Upper lobe of left lung (tissue), 6 donors: ENCODE measurements at regions not wholly inside any gene's neighbourhood (a gene's known extent, or its start where the extent isn't known, plus 50 kb on each side); places are given as distances from the start of the nearest gene placed in this dataset.

Experiments used
- ATAC-seq, 2 donors: fragments of 200-7000 bp; cut with Tn5 transposase; one replicate each; pipeline ENCODE4 v1.9.1; 2022; ENCODE audit warnings: mild to moderate bottlenecking in 2 of 2, moderate library complexity in 2 of 2; ENCODE audit not compliant: low FRiP score in 2 of 2
- DNase-seq, 2 donors: peaks; one replicate each; pipeline ENCODE4 v3.0.0-alpha.2; 2019 to 2020
- H3K27ac ChIP-seq, 4 donors: fragments of 200-600 bp; sonication (generic); one replicate each; pipeline ENCODE4 v1.5.1; 2016 to 2019
- H3K27me3 ChIP-seq, 4 donors: fragments of 200-600 bp; sonication (generic); one replicate each; pipeline ENCODE4 v1.5.1; 2017 to 2019
- H3K36me3 ChIP-seq, 4 donors: fragments of 200-600 bp; sonication (generic); one replicate each; pipeline ENCODE4 v1.5.1; 2016 to 2019
- H3K4me1 ChIP-seq, 4 donors: fragments of 200-600 bp; sonication (generic); one replicate each; pipeline ENCODE4 v1.5.1; 2018 to 2019
- H3K4me3 ChIP-seq, 4 donors: fragments of 200-600 bp; sonication (generic); one replicate each; pipeline ENCODE4 v1.5.1; 2017 to 2019; ENCODE audit warnings: mild to moderate bottlenecking in 2 of 4, moderate library complexity in 1 of 4
- H3K9me3 ChIP-seq, 4 donors: fragments of 200-600 bp; sonication (generic); one replicate each; pipeline ENCODE4 v1.5.1; 2018 to 2019
- EP300 ChIP-seq, 4 donors: sonication (generic); formaldehyde crosslinking; IDR thresholded peaks; one replicate each; pipeline ENCODE4 v1.5.1; 2017; ENCODE audit warnings: antibody characterized with exemption in 4 of 4, control low read depth in 2 of 4
- POLR2A ChIP-seq, 4 donors: fragments of 450-650 bp; IDR thresholded peaks; one replicate each; pipeline ENCODE4 v1.5.1; 2016 to 2017; ENCODE audit warnings: antibody characterized with exemption in 4 of 4, mild to moderate bottlenecking in 2 of 4
- POLR2AphosphoS5 ChIP-seq, 2 donors: sonication (generic); formaldehyde crosslinking; IDR thresholded peaks; one replicate each; pipeline ENCODE4 v1.5.1; 2017; ENCODE audit warnings: antibody characterized with exemption in 2 of 2
- WGBS, 2 donors: methylation state at CpG; one replicate each; pipeline ENCODE4 v1.1.5; 2017 to 2018; 5-methylcytosine and 5-hydroxymethylcytosine counted together
- TF ChIP-seq, protein P1 (sequence below), 6 experiments: fragments of 450-650 bp in 4 of 6; fragments of 200-600 bp in 2 of 6; sonication (generic) in 2 of 6; IDR thresholded peaks; one replicate each; pipeline ENCODE4 v1.5.1; 2016 to 2019; ENCODE audit warnings: antibody characterized with exemption in 6 of 6
- donor health status: DM: no; HTN: no; CAD: no; lungs with moderate emphysema.
- donor health status: DM: no; HTN: yes; CAD: no; lungs with severe emphysema.

DNA sequence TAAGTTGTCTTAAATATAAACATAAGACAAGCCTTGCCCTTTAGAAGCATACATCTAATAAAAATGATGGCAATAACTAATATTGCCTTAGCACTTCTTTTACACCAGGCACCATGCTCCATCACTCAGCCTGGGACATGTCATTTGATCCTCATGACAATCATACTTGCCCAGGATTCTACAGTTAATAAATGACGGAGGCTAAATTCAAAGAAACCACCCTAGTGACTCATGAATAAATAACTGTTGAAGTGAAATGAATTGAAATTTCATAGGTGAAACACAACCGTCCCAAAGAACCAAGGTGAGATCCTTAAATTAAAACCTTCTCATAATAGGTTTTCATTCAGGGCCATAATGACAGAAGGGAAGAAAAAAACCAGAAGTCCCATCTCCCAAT lies 89.5 kb downstream of the GRIN2B start:
- WGBS, 2 donors: 90 to 95% methylated on average over 2 of the region's 2 CpGs
- TF ChIP-seq POLR2AphosphoS5 (IDR thresholded peaks at IDR 0.05): no peak
- no peak for TF ChIP-seq EP300 (IDR thresholded peaks at IDR 0.05)
- TF ChIP-seq, protein P1, sequence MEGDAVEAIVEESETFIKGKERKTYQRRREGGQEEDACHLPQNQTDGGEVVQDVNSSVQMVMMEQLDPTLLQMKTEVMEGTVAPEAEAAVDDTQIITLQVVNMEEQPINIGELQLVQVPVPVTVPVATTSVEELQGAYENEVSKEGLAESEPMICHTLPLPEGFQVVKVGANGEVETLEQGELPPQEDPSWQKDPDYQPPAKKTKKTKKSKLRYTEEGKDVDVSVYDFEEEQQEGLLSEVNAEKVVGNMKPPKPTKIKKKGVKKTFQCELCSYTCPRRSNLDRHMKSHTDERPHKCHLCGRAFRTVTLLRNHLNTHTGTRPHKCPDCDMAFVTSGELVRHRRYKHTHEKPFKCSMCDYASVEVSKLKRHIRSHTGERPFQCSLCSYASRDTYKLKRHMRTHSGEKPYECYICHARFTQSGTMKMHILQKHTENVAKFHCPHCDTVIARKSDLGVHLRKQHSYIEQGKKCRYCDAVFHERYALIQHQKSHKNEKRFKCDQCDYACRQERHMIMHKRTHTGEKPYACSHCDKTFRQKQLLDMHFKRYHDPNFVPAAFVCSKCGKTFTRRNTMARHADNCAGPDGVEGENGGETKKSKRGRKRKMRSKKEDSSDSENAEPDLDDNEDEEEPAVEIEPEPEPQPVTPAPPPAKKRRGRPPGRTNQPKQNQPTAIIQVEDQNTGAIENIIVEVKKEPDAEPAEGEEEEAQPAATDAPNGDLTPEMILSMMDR (IDR thresholded peaks at IDR 0.05): no peak
- no peak for TF ChIP-seq POLR2A (IDR thresholded peaks at IDR 0.05)
- DNase-seq (no peak), ATAC-seq (no peak)
- H3K36me3 ChIP-seq: no peaks in the 10 kb centered on the region
- no peak overlapping the region for H3K27ac ChIP-seq
- H3K9me3 ChIP-seq: no peaks in the 10 kb centered on the region
- H3K4me3 ChIP-seq: no peak overlapping the region
- no peaks in the 10 kb centered on the region for H3K27me3 ChIP-seq
- H3K4me1 ChIP-seq: no peaks in the 10 kb centered on the region

DNA sequence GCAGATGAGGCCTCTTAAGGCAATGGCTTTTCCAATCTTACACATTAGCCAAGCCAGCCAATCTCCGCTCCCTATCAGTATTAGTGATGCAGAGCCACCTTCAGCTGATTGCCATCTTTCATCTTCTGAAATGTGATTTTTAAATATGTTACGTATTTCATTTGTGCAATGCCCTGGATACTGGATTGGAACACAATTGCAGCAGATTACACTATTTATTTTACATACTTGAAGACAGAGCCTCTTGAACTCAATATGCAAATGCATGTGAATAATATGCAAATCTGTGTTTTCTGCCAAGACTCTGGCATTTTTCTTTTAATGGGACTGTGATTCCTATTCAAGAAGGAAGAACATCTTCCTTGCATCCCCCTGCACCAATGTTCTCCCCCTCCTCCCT lies 90.5 kb downstream of the GRIN2B start:
- DNase-seq: no peak
- Histone ChIP-seq H3K4me3 (no peak overlapping the region), H3K27ac (no peak overlapping the region), H3K36me3 (no peaks in the 10 kb centered on the region), H3K27me3 (no peaks in the 10 kb centered on the region), H3K9me3 (no peaks in the 10 kb centered on the region), H3K4me1 (no peaks in the 10 kb centered on the region)
- TF ChIP-seq POLR2AphosphoS5 (IDR thresholded peaks at IDR 0.05) (no peak), EP300 (IDR thresholded peaks at IDR 0.05) (no peak), POLR2A (IDR thresholded peaks at IDR 0.05) (no peak)
- TF ChIP-seq, protein P1 (IDR thresholded peaks at IDR 0.05): no peak
- ATAC-seq: no peak
- WGBS, 2 donors: 46 to 95% methylated on average over 2 of the region's 2 CpGs

DNA sequence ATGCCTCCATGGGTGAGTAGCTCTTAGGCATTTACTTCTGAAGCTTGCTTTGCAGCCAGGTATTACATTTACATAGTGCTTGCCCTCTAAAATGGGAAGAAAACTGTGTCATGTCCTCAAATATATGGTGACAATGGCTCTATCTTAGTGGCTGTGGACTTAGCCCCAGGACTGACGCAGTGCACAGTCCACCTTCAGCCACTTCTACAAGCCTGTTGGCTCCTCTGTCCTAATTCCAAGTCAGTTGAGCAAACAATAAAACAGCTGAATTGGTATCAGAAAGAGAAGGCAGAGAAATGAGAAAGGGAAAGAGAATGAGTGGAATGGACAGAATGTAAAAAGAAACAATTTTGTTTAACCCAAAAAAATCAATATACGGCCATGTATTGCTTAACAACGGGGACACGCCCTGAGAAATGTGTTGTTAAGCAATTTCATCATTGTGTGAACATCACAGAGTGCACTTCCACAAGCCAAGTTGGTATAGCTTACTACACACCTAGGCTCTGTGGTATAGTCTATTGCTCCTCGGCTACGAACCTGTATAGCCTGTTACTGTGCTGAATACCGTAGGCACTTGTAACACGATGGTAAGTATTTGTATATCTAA lies 93.5 kb downstream of the GRIN2B start:
- ATAC-seq (no peak), DNase-seq (no peak)
- no peaks in the 10 kb centered on the region for H3K9me3 ChIP-seq
- H3K4me3 ChIP-seq: no peak overlapping the region
- no peaks in the 10 kb centered on the region for H3K36me3 ChIP-seq
- TF ChIP-seq POLR2A (IDR thresholded peaks at IDR 0.05): no peak
- no peak for TF ChIP-seq EP300 (IDR thresholded peaks at IDR 0.05)
- TF ChIP-seq POLR2AphosphoS5 (IDR thresholded peaks at IDR 0.05): no peak
- TF ChIP-seq, protein P1 (IDR thresholded peaks at IDR 0.05): no peak
- no peaks in the 10 kb centered on the region for H3K4me1 ChIP-seq
- H3K27ac ChIP-seq: no peak overlapping the region
- WGBS, 2 donors: 66 to 85% methylated on average over 8 of the region's 8 CpGs
- no peaks in the 10 kb centered on the region for H3K27me3 ChIP-seq

DNA sequence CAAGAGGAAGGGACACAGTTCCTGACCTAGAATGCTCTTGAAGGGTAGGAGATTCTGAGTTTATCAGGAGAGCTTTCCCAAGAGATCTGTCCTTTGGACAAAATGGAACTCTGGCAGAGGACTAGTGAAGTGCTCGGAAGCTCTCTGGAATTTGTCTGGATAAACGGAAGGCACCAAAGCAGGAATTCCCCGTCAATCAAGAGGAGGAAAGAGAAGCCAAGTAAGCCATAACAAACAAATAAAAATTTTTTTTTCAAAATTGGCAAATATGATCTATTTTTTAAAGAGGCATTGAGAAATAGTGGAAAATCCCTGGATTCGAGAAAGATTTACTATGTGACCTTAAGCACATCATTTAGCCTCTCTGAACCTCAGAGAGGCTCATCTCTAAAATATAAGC lies 99.2 kb downstream of the GRIN2B start:
- no peaks in the 10 kb centered on the region for H3K4me1 ChIP-seq
- DNase-seq (no peak), ATAC-seq (no peak)
- no peaks in the 10 kb centered on the region for H3K9me3 ChIP-seq
- no peak overlapping the region for H3K27ac ChIP-seq
- no peak for TF ChIP-seq EP300 (IDR thresholded peaks at IDR 0.05)
- TF ChIP-seq POLR2AphosphoS5 (IDR thresholded peaks at IDR 0.05): no peak
- no peak for TF ChIP-seq POLR2A (IDR thresholded peaks at IDR 0.05)
- TF ChIP-seq, protein P1 (IDR thresholded peaks at IDR 0.05): no peak
- no peaks in the 10 kb centered on the region for H3K36me3 ChIP-seq
- H3K4me3 ChIP-seq: no peak overlapping the region
- WGBS, 2 donors: 59 to 63% methylated on average over 4 of the region's 4 CpGs
- H3K27me3 ChIP-seq: no peaks in the 10 kb centered on the region

DNA sequence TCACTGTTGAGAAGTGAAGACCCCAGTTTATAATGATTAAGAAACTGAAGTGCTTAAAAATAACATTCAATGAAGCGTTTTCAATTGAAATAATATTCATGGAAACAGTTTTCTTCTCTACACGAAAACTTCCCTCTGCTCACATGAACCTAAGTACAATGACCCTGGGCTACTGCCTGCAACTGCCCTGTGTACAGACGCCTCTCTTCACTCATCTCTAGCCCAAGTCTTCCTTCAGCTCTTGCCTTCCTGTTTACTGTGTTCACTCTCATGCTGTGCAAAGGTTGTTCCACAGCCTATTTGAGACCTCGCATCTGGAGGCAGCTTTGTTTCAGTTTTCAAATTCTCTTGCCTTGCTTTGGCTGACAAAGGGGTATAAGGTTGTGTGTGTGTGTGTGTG lies 100.8 kb downstream of the GRIN2B start:
- Histone ChIP-seq H3K27me3 (no peaks in the 10 kb centered on the region), H3K36me3 (no peaks in the 10 kb centered on the region), H3K4me3 (no peak overlapping the region), H3K27ac (no peak overlapping the region), H3K4me1 (no peaks in the 10 kb centered on the region), H3K9me3 (no peaks in the 10 kb centered on the region)
- TF ChIP-seq POLR2A (IDR thresholded peaks at IDR 0.05): no peak
- TF ChIP-seq, protein P1 (IDR thresholded peaks at IDR 0.05): no peak
- peak in 1 of 2 donors; percentile 69 for ATAC-seq
- no peak for DNase-seq
- 63 to 71% methylated on average over 4 of the region's 4 CpGs for WGBS, 2 donors
